CD4-positive, alpha-beta T cell treated with Interleukin-1 beta for 1 hour (primary cell): ENCODE measurements at regions not wholly inside any gene's neighbourhood (a gene's known extent, or its start where the extent isn't known, plus 50 kb on each side); places are given as distances from the start of the nearest gene placed in this dataset.

Source experiments
- DNase-seq, 2 donors: peaks; one replicate each; pipeline ENCODE4 v3.0.0-alpha.2; 2020 to 2022

GRCh38 chr4:155107059-155107458 is 101.4 kb upstream of the NPY2R start:
- DNase-seq, result no peak

- no peak for DNase-seq
Measured at GRCh38 chr4:155114790-155115189, 93.6 kb upstream of the NPY2R start.

- no peak for DNase-seq
Measured at GRCh38 chr4:155119006-155119405, 89.4 kb upstream of the NPY2R start.

GRCh38 chr4:155120536-155120935 is 87.9 kb upstream of the NPY2R start:
- no peak for DNase-seq

- DNase-seq, result no peak
Measured at GRCh38 chr4:155122382-155122781, 86.1 kb upstream of the NPY2R start.

- no peak for DNase-seq
Measured at GRCh38 chr4:155134136-155134535, 74.3 kb upstream of the NPY2R start.

- no peak for DNase-seq
Measured at GRCh38 chr4:155140889-155141288, 67.5 kb upstream of the NPY2R start.

- DNase-seq, result no peak
Measured at GRCh38 chr4:155143512-155143911, 64.9 kb upstream of the NPY2R start.
